HL-60 (cell line): ENCODE measurements at regions not wholly inside any gene's neighbourhood (a gene's known extent, or its start where the extent isn't known, plus 50 kb on each side); places are given as distances from the start of the nearest gene placed in this dataset.

Experiments
- DNase-seq, 2 experiments: peaks; one replicate each; pipeline ENCODE4 v3.0.0-alpha.2; 2010 to 2020; ENCODE audit warnings: low read depth in 1 of 2, low spot score in 1 of 2
- H3K27ac ChIP-seq: fragments of 250-450 bp; sonication (Bioruptor Pico); replicated peaks from 2 replicates; pipeline ENCODE4 v1.5.1; 2020; ENCODE audit warnings: mild to moderate bottlenecking, moderate library complexity
- H3K27me3 ChIP-seq: fragments of 250-450 bp; sonication (Bioruptor Pico); 2 replicates; pipeline ENCODE4 v1.5.1; 2021; ENCODE audit warnings: mild to moderate bottlenecking, moderate library complexity; ENCODE audit not compliant: insufficient read depth, poor library complexity, severe bottlenecking
- H3K4me3 ChIP-seq: replicated peaks from 2 replicates; pipeline ENCODE4 v1.5.1; 2011; ENCODE audit warnings: mild to moderate bottlenecking, control low read depth, low read length; ENCODE audit not compliant: insufficient read depth
- CTCF ChIP-seq: IDR thresholded peaks from one replicate; pipeline ENCODE4 v1.5.1; 2011; ENCODE audit warnings: low read length, control low read depth, inconsistent platforms; ENCODE audit not compliant: insufficient read depth
- GABPA ChIP-seq: IDR thresholded peaks from 2 replicates; pipeline ENCODE4 v1.6.1; 2012; ENCODE audit warnings: low read depth
- POLR2AphosphoS5 ChIP-seq: IDR thresholded peaks from 2 replicates; pipeline ENCODE4 v1.6.1; 2012; ENCODE audit warnings: low read depth
- REST ChIP-seq: IDR thresholded peaks from 2 replicates; pipeline ENCODE4 v1.6.1; 2012; ENCODE audit warnings: low read depth; ENCODE audit not compliant: insufficient replicate concordance
- SPI1 ChIP-seq: IDR thresholded peaks from 2 replicates; pipeline ENCODE4 v1.6.1; 2012; ENCODE audit warnings: low read depth, mild to moderate bottlenecking, borderline replicate concordance

GRCh38 chr4:13182133-13182532 is 302.0 kb downstream of the RAB28 start:
- no peak overlapping the region for H3K4me3 ChIP-seq
- TF ChIP-seq REST, result no peak
- H3K27ac ChIP-seq, result no peak overlapping the region
- DNase-seq, result no peak
- peaks cover 2% of the 10 kb centered on the region for H3K27me3 ChIP-seq

- Histone ChIP-seq H3K27ac (no peak overlapping the region), H3K27me3 (peaks cover 2% of the 10 kb centered on the region), H3K4me3 (no peak overlapping the region)
- DNase-seq, result no peak
- no peak for TF ChIP-seq CTCF
- no peak for TF ChIP-seq SPI1
- TF ChIP-seq POLR2AphosphoS5, result no peak
- TF ChIP-seq REST, result no peak
- no peak for TF ChIP-seq GABPA
Measured at GRCh38 chr4:13181681-13182080, 302.5 kb downstream of the RAB28 start.

DNA sequence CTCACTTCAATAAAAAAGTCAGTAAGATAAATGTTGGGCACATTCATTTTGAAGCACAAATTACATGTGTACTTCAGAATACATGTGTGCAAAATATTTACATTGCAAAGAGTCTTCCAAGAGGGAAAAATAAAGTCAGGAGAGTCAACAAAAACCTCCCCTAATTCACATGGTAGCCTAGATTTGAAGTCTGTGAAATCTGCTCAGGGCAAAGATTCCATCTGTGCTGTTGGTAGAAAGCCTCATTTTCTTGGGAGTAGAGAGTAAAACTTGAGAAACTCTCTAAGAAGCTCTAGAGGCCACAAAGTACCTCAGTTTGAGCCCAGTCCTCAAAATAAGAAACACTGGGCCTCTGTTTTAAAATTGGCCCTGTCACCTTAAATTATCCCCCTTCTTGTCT is 303.4 kb downstream of the RAB28 start:
- Histone ChIP-seq H3K27ac (no peak overlapping the region), H3K27me3 (peaks cover 2% of the 10 kb centered on the region), H3K4me3 (no peak overlapping the region)
- TF ChIP-seq REST, result no peak
- no peak for TF ChIP-seq CTCF
- no peak for DNase-seq

DNA sequence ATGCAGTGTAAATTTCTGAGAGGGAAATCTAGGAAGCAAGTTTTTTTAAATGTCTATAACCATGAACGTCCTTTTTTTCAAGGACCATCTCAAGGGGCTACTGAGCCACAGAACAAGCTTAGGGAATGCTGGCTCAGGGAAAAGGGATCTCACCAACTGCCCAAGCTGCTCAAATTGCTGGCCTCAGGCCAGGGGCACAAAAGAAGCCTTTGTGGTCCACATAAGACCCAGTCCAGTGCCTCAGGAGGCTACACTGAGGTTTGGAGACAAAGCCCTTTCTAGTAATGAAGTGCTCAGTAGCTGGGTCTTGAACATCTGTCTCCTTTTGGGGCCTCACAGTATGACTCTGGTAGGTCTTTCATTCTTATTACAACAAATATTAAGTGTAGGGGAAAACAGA is 305.5 kb downstream of the RAB28 start:
- no peak overlapping the region for H3K27ac ChIP-seq
- TF ChIP-seq SPI1 (no peak), GABPA (no peak), REST (no peak)
- peaks cover 2% of the 10 kb centered on the region for H3K27me3 ChIP-seq
- DNase-seq, result no peak
- H3K4me3 ChIP-seq, result no peak overlapping the region
